Left ventricle myocardium superior (tissue), 1 donor: ENCODE measurements at regions not wholly inside any gene's neighbourhood (a gene's known extent, or its start where the extent isn't known, plus 50 kb on each side); places are given as distances from the start of the nearest gene placed in this dataset.
"Not testable (repeated sequence)": the region's sequence is repeated elsewhere in the genome, so short reads cannot be mapped to it uniquely, and the experiment has no call there.

Source experiments
- ATAC-seq: fragments of 200-7000 bp; cut with Tn5 transposase; one replicate; pipeline ENCODE4 v1.9.1; 2020; ENCODE audit warnings: mild to moderate bottlenecking, moderate library complexity
- DNase-seq: peaks from one replicate; pipeline ENCODE4 v3.0.0-alpha.2; 2020
- intact Hi-C: fragments of 100-400 bp; cut with micrococcal nuclease; formaldehyde crosslinking; loops from one replicate; pipeline ENCODE4 v1.11.0; 2022
- donor health status: DM: no; HTN: yes; CAD: no; lungs with severe emphysema.

DNA sequence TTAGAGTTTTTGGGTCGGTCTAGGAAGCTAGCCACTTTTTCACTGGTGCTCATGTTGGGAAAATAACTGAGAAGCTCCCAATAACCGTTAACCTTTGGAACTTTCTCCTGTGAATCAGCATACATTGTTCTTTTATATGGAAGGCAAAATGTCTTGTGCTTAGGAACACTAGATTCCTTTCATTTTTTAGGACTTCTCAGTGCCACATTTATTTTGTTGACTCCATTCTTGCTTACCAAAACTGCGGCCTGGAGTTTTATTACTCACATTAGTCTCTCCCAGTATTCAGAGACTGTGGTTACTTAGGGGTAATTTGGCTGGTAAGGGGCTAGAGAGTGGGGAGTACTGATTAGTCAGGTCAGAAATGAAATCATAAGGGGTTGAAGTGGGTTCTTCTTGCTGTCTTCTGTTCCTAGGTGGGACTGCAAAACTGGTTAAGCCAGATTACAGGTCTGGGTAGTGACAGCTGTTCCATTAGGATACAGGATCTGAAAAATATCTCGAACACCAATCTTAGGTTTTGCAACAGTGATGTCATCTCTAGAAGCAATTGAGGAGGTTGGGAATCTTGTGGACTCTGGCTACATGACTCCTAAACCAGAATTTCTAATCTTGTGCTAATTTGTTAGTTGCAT lies 631.4 kb upstream of the LUZP2 start:
- ATAC-seq (no peak), DNase-seq (no peak)
- intact Hi-C loops, result no loop called here

DNA sequence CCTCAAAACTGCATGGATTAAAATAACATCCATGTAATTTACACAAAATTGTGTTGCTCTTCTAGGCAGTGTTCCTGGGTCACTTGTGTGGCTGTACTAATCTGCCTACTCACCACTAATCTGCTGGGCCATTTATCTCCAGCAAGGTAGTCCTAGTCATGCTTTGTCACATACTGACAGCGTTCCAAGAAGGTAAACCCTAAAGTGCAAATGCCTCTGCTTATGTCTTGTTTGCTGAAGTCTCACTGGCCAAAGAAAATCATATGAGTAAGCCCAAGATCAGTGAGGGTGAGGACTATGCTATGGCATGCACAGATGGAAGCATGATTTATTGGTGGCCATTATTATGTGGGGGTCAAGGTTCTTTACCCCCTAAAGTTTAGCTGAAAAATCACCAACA lies 630.2 kb upstream of the LUZP2 start:
- intact Hi-C loops, result no loop called here
- no peak for DNase-seq
- no peak for ATAC-seq

DNA sequence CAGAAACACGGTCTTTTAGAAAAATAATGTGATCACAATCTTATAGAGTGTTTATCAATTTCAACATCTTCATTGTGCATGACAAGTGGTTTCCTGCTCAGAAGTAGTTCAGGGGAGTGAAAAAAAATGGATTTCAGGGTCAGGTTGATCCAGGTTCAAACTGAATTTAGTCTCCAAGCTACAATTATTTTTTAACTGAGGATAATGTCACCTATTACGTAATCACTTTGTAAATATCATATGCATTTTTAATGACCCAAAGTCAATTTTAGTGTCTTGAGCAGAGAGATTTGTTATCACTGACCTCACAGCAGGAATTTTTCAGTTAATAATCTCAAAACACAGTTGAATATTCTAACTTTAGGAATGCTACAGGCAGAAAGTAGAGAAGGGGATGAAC lies 627.2 kb upstream of the LUZP2 start:
- intact Hi-C loops, result no loop called here
- no peak for ATAC-seq

DNA sequence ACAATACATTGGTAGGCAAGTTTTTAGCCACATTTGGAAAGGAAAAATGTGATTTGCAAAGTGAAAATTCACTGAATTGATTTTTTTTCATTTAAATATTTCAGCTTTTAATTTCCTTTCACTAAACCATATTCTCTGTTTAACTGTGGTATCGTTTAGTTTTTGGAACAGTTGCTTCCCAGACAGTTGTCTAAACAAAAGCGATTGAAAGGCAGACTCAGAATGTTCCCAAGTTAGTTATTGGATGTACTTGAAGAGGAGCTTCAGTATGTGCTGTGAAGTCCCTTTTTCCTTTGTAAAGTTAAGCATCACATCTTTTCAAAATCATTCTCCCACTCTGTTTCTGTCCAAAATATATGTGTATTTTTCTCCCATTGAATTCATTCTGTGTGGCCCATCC lies 623.4 kb upstream of the LUZP2 start:
- ATAC-seq (no peak), DNase-seq (no peak)

More for the DNA sequence above, 627.2 kb upstream of the LUZP2 start:
- no peak for DNase-seq

DNA sequence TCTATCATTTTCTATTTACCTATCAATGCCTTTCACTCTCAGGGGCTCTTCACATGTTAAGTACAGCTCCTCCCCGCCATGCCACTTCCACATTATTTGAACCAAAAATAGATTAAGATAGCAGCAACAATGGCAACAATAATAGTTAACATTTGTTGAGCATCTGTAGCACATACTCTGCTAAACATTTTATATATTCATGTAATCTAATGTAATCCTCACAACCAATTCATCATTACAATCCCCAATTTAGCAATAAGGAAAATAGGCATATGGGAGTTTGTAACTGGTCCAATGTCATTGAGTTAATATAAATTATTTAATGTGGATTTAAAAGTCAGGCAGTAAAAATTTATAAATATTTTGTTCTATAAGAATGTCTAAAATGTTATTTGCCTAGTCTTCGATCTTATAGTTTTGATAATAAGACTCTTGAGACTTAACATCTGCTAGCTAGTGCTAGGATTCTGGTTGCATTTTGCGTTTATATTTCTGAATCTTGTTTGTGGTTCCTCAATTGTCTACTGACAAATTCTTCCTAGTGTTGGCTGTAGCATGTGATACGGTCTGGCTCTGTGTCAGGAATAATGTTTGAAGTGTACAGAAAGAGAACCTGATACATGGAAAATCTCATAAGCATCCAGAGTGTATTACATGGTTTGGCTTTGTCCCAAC lies 621.5 kb upstream of the LUZP2 start:
- no peak for ATAC-seq
- intact Hi-C loops, result no loop called here

More for the DNA sequence above, 623.4 kb upstream of the LUZP2 start:
- intact Hi-C loops, result no loop called here

DNA sequence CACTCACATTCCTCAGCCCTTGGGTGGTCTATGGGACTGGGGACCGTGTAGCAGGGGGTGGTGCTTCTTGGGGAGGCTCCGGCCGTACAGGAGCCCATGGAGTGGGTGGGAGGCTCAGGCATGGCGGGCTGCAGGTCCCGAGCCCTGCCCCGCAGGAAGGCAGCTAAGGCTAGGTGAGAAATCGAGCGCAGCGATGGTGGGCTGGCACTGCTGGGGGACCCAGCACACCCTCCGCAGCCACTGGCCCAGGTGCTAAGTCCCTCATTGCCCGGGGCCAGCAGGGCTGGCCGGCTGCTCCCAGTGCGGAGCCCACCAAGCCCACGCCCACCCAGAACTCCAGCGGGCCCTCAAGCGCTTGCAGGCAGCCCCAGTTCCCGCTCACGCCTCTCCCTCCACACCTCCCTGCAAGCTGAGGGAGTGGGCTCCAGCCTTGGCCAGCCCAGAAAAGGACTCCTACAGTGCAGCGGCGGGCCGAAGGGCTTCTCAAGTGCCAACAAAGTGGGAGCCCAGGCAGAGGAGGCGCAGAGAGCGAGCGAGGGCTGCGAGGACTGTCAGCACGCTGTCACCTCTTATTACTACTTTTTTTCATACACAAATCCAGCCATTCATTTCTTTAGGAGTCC lies 613.3 kb upstream of the LUZP2 start:
- DNase-seq, intact Hi-C loops, ATAC-seq: not testable (repeated sequence)

More for the DNA sequence above, 621.5 kb upstream of the LUZP2 start:
- DNase-seq, result no peak

DNA sequence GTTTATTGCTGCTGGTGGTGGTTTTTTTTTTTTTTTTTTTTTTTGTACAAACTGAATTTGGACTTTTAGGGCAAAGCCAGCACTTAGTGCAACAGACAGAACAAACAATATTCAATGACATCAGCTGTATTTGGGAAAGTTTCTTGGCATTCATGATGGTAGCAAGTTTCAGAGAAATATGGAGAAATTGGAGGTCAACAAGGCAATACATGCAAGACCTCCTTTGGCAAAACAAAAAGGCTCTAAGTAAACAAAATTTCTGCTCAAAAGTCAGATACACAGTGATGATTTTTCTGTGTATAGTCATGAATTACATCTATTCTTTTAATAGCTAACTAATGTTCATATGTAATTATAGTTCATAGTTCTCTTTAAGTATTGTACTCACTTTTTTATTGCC lies 612.5 kb upstream of the LUZP2 start:
- no peak for ATAC-seq
- intact Hi-C loops, result no loop called here
- no peak for DNase-seq

DNA sequence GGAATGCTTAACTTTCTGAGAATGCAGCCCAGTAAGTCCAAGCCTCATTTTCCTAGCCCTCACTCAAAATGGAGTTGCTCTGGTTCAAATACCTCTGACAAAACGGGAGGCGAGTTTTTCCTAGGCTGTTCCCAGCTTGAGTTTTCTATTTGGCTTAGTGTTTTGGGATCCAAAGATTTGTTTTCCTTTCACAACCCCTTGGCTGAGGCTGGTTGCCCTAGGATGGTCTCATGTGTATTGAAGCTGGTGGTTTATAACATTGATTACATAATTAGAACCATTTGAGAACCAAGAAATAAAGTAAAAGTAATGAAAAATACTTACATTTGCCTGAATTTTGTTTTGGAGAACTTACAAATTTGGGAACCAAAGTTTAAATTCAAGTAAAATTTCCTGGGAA lies 611.1 kb upstream of the LUZP2 start:
- ATAC-seq, result no peak
- intact Hi-C loops, result no loop called here
- no peak for DNase-seq

DNA sequence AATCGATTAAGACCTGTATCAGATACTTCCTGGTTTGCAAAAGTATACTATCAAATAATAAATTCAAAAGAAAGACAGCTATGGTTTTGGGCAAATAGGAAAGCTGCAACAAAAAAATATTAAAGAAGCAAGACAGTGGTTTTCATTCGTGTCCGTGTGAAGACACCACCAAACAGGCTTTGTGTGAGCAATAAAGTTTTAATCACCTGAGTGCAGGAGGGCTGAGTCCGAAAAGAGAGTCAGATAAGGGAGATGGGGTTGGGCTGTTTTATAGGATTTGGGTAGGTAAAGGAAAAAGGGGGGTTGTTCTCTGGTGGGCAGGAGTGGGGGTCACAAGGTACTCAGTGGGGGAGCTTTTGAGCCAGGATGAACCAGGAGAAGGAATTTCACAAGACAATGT lies 609.7 kb upstream of the LUZP2 start:
- DNase-seq, ATAC-seq, intact Hi-C loops: not testable (repeated sequence)

DNA sequence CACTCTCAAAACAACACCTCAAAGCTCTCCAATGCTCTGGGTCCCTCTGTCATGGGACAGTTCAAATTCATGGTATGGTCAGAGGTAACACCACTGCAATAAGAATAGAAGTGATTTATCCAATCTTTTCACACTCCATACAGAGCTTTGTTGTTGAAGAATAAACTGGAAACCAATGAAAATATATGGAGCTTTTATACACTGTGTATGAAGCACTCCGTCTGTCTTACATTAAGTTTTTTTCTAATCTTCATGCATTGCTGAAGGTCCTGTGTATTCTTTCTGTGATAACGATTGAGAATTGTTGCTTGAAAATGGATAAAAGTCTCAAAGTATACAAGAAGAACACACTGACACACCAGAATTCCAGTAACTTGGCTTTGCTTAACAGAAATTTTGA lies 603.7 kb upstream of the LUZP2 start:
- ATAC-seq (no peak), DNase-seq (no peak)
- intact Hi-C loops, result no loop called here

DNA sequence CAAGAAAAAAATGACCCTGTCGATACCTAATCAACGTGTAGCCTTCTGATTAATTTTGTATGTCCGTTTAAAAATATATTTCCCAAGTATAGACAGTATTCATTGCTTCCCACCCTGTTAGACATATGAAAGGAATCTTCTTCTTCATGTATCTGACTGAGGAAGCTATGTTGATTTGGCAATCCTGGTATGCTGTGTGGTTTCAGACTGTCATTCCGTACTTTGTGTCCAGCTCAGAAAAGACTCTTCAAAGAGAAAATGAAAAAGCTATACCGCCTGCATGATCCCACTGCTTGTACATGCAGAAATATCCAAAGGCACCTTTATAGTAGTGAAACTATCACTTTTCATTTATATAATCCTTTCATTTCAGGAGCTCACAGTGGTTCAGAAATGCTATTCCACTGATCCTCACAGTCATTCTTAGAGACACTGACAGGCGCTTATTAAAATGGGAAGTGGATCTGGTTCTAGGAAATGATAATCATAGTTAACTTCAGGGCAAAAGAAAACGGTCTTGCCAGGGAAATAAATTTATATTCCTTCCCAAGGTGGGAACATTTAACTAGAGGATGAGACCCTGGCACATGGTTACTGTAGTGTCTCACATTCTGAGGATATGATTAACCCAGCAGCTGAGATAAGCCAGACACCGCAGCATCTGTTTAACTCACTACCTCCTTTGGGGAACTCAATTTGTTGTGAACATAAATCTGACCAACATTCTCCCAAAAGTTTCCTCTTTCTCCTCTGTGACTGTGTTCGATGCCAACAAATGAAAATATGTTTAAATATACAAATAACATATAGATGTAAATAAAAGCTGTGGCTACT lies 599.2 kb upstream of the LUZP2 start:
- DNase-seq (no peak), ATAC-seq (no peak)
- intact Hi-C loops, result no loop called here

DNA sequence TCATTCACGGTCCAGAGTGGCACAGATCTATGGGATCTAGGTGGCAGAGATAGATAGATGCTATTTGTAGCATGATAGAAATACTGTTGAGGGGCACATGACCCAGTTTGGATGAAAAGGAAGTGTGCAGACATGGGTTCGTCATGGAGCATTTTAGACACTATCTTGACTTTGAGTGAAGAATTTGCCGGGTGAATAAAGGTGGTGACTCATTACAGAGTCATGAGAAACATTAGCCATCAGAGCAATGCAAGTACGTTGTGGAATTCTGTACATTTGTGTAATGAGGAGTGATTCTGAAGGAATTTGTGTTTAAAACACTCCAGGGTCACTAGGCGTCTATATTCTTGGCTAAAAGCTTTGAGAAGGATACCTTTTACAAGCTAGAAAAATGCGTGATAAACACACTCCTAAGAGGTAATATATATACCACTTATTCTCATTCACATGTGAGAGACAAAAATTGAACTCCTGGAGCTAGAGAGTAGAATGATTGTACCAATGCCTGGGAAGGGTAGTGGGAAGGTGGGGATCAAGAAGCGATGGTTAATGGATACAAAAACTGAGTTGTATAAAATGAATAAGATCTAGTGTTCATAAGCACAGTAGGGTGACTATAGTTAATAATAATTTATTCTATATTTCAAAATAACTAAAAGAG lies 593.7 kb upstream of the LUZP2 start:
- DNase-seq (no peak), ATAC-seq (no peak)
- intact Hi-C loops, result no loop called here

DNA sequence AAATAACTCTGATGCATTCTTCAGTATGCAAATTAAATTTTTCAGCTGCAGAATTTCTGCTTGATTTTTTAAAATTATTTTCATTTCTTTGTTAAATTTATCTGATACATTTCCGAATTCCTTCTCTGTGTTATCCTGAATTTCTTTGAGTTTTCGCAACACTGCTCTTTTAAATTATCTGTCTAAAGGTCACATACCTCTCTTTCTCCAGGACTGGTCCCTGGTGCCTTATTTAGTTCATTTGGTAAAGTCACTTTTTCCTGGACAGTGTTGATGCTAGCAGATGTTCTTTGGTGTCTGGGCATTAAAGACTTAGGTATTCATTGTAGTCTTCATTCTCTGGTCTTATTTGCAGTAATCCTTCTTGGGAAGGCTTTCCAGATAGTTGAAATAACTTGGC lies 577.4 kb upstream of the LUZP2 start:
- intact Hi-C loops, result no loop called here
- DNase-seq (no peak), ATAC-seq (no peak)

DNA sequence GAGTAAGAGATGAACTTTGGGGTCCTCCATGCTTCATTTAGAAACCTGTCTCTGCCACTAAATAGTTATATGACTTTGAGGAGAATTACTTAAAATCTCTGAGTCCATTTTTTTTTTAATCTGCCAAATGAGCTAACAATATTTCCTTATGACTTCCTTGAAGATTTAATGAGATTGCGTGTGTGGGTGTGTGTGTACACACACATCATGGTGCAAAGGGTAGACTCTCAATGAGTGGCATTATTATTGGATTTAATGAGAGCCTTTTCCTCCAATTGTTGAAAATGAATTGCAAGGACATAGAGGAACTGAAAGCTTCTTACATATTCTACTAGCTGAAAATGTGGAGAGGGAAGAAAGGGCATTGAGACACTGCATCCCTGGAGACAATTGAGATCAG lies 573.5 kb upstream of the LUZP2 start:
- DNase-seq, result no peak
- intact Hi-C loops, result no loop called here
- ATAC-seq, result no peak

DNA sequence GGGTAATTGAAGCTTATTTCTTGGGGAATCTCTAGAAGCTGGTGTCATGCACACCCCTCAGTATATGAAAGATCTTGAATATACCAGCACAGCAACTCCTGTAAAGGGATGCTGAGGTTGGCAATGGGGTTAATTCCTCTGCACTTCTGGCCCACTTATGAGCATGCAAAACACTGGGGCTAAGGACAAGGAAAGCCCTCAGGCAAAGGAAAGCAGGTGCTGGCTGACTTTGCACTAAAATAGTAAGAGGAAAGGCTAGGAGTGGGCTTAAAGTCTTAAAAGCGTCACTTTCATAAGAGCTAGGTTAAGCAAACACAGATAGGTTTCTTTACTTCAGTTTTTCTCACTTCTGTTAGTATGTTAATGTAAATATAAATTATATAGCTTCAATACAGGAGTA lies 572.6 kb upstream of the LUZP2 start:
- ATAC-seq, result no peak
- no peak for DNase-seq
- intact Hi-C loops, result no loop called here

DNA sequence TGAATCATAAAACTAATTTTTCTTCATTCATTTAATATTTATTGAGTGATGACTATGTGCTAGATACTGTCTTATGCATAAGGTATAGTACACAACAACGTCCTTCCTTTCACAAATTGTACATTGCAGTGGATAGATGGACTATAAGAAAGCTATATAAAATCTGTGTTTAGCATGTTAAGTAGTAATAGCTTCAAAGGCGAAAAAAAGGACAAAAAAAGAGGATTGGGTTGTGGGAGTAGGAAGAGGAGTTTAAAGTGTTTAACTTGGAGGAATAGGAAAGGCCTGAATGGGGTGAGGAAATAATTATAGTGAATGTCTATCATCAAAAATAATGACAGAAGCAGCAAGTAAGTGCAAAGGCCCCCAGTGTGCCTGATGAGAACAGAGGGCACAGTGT lies 565.4 kb upstream of the LUZP2 start:
- no peak for DNase-seq
- ATAC-seq, result no peak
- intact Hi-C loops, result no loop called here

DNA sequence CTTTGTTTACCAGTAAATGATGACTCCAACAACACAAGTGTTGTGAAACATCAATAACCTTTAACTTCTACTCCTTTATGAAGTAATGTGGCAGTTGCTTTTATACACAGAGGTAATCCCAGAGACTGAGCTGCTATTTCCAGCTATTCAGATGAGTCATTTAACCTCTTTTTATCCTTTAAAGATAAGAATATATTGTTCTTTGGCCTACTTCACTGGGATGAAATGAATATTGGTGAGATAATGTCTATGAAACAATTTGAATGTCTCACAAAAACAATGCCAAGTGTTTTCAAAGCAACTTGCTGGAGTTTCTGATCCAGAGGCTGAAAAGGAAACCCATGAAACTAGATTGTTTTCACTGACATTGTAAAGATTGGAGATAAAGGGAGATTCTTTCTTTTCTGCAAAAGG lies 564.4 kb upstream of the LUZP2 start:
- intact Hi-C loops, result no loop called here
- ATAC-seq (no peak), DNase-seq (no peak)

DNA sequence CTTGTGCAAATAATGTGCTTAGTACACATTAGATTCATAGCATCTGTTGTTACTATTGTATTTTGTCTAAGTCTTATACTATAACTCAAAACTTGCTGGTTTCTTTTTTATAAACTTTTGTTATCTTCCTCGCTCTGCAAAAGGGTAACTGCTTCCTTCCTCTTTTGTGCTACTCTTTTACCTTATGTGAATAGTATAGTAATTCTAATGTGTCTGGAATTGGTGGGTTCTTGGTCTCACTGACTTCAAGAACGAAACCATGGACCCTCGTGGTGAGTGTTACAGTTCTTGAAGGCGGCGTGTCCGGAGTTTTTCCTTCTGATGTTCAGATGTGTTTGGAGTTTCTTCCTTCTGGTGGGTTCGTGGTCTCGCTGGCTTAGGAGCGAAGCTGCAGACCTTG lies 563.1 kb upstream of the LUZP2 start:
- ATAC-seq (no peak), DNase-seq (no peak)
- intact Hi-C loops, result no loop called here

DNA sequence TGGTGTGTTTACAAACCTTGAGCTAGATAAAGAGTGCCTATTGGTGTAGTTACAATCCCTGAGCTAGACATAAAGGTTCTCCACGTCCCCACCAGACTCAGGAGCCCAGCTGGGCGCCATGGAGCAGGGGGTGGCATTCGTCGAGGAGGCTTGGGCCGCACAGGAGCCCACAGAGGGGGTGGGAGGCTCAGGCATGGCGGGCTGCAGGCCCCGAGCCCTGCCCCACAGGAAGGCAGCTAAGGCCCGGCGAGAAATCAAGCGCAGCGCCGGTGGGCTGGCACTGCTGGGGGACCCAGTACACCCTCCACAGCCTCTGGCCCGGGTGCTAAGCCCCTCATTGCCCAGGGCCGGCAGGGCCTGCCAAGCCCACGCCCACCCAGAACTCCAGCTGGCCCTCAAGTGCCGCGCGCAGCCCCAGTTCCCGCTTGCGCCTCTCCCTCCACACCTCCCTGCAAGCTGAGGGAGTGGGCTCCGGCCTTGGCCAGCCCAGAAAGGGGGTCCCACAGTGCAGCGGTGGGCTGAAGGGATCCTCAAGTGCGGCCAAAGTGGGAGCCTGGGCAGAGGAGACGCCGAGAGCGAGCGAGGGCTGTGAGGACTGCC lies 562.1 kb upstream of the LUZP2 start:
- ATAC-seq, intact Hi-C loops, DNase-seq: not testable (repeated sequence)
